Omental fat pad (tissue), 3 donors: ENCODE measurements at regions not wholly inside any gene's neighbourhood (a gene's known extent, or its start where the extent isn't known, plus 50 kb on each side); places are given as distances from the start of the nearest gene placed in this dataset.

Experiments used
- ATAC-seq: fragments of 150-250 bp; one replicate; pipeline ENCODE4 v1.9.1; 2016; ENCODE audit warnings: mild to moderate bottlenecking, moderate library complexity; ENCODE audit not compliant: low FRiP score
- DNase-seq: peaks from one replicate; pipeline ENCODE4 v3.0.0-alpha.2; 2019; ENCODE audit warnings: low spot score
- CTCF ChIP-seq, 3 donors: fragments of 450-650 bp; IDR thresholded peaks; one replicate each; pipeline ENCODE4 v1.5.1; 2016 to 2017; ENCODE audit warnings: antibody characterized with exemption in 3 of 3, mild to moderate bottlenecking in 3 of 3, moderate library complexity in 2 of 3

- TF ChIP-seq CTCF (IDR thresholded peaks at IDR 0.05): no peak
- no peak for DNase-seq
- ATAC-seq: no peak
These were observed 791.5 kb downstream of the TFAP2A start for GRCh38 chr6:9623228-9623832.

GRCh38 chr6:9621276-9621675 lies 793.6 kb downstream of the TFAP2A start:
- ATAC-seq (peak; percentile 89), DNase-seq (no peak)
- TF ChIP-seq CTCF (IDR thresholded peaks at IDR 0.05): no peak

GRCh38 chr6:9620687-9621086 lies 794.2 kb downstream of the TFAP2A start:
- no peak for TF ChIP-seq CTCF (IDR thresholded peaks at IDR 0.05)
- ATAC-seq: peak; percentile 68
- DNase-seq: no peak

GRCh38 chr6:9620263-9620662 lies 794.6 kb downstream of the TFAP2A start:
- no peak for TF ChIP-seq CTCF (IDR thresholded peaks at IDR 0.05)
- ATAC-seq (no peak), DNase-seq (no peak)

- no peak for TF ChIP-seq CTCF (IDR thresholded peaks at IDR 0.05)
- no peak for ATAC-seq
- no peak for DNase-seq
These were observed 800.1 kb downstream of the TFAP2A start for GRCh38 chr6:9614778-9615177.

- ATAC-seq (no peak), DNase-seq (no peak)
- TF ChIP-seq CTCF (IDR thresholded peaks at IDR 0.05): no peak
These were observed 802.4 kb downstream of the TFAP2A start for GRCh38 chr6:9612489-9612888.

- TF ChIP-seq CTCF (IDR thresholded peaks at IDR 0.05): no peak
These were observed 804.1 kb downstream of the TFAP2A start for GRCh38 chr6:9610620-9611415.

More at GRCh38 chr6:9610620-9611415, 804.1 kb downstream of the TFAP2A start:
- ATAC-seq: no peak
- no peak for DNase-seq
